Neural cell (in vitro differentiated cells): ENCODE measurements at regions not wholly inside any gene's neighbourhood (a gene's known extent, or its start where the extent isn't known, plus 50 kb on each side); places are given as distances from the start of the nearest gene placed in this dataset.

ENCODE experiments used
- H2AFZ ChIP-seq: fragments of 200-600, 300-800 bp; sonication (generic), shearing (Covaris generic); 2 replicates; pipeline ENCODE4 v1.6.0; 2014; ENCODE audit warnings: low read depth, mild to moderate bottlenecking, antibody characterized with exemption, low read length, moderate library complexity
- H3F3A ChIP-seq: fragments of 200-600 bp; shearing (Covaris generic); 2 replicates; pipeline ENCODE4 v1.6.1; 2016; ENCODE audit warnings: mild to moderate bottlenecking, moderate library complexity, mixed read lengths, antibody characterized with exemption, low read length; ENCODE audit not compliant: insufficient read depth, poor library complexity, severe bottlenecking
- H3K27ac ChIP-seq: fragments of 200-600, 300-800 bp; sonication (generic), shearing (Covaris generic); 2 replicates; pipeline ENCODE4 v1.5.1; 2014; ENCODE audit warnings: mild to moderate bottlenecking, low read length, moderate library complexity
- H3K27me3 ChIP-seq: fragments of 300-800, 200-600 bp; sonication (generic), shearing (Covaris generic); 2 replicates; pipeline ENCODE4 v1.6.0; 2014; ENCODE audit warnings: mild to moderate bottlenecking, low read depth, low read length, moderate library complexity; ENCODE audit not compliant: insufficient read depth
- H3K36me3 ChIP-seq: fragments of 300-800, 200-600 bp; sonication (generic), shearing (Covaris generic); 2 replicates; pipeline ENCODE4 v1.5.1; 2014; ENCODE audit warnings: mild to moderate bottlenecking, antibody characterized with exemption, low read length, moderate library complexity; ENCODE audit not compliant: insufficient read depth
- H3K4me2 ChIP-seq: fragments of 300-800, 200-600 bp; sonication (generic), shearing (Covaris generic); 2 replicates; pipeline ENCODE4 v1.6.0; 2014; ENCODE audit warnings: mild to moderate bottlenecking, low read length
- H3K4me3 ChIP-seq: fragments of 300-800, 200-600 bp; sonication (generic), shearing (Covaris generic); 2 replicates; pipeline ENCODE4 v1.5.1; 2014; ENCODE audit warnings: mild to moderate bottlenecking, low read length, moderate library complexity
- H3K79me2 ChIP-seq: fragments of 200-600 bp; shearing (Covaris generic); replicated peaks from 2 replicates; pipeline ENCODE4 v1.6.0; 2014; ENCODE audit warnings: mild to moderate bottlenecking, low read length, moderate library complexity; ENCODE audit not compliant: insufficient read depth
- H3K9ac ChIP-seq: fragments of 300-800, 200-600 bp; sonication (generic), shearing (Covaris generic); 2 replicates; pipeline ENCODE4 v1.6.1; 2016; ENCODE audit warnings: mild to moderate bottlenecking, low read length, mixed read lengths
- H3K9me2 ChIP-seq: fragments of 200-600 bp; shearing (Covaris generic); 2 replicates; pipeline ENCODE4 v1.6.1; 2016; ENCODE audit warnings: mild to moderate bottlenecking, low read length, mixed read lengths; ENCODE audit not compliant: insufficient read depth
- H3K9me3 ChIP-seq: fragments of 200-600, 300-800 bp; sonication (generic), shearing (Covaris generic); 2 replicates; pipeline ENCODE4 v1.6.1; 2016; ENCODE audit warnings: mild to moderate bottlenecking, mixed run types, low read length, moderate library complexity, mixed read lengths
- H4K20me1 ChIP-seq: fragments of 200-600 bp; shearing (Covaris generic); 2 replicates; pipeline ENCODE4 v1.6.1; 2016; ENCODE audit warnings: mild to moderate bottlenecking, mixed run types; ENCODE audit not compliant: insufficient read depth
- EP300 ChIP-seq: fragments of 450-650 bp; conservative IDR thresholded peaks from 2 replicates; pipeline ENCODE4 v1.6.1; 2014; ENCODE audit warnings: antibody characterized with exemption, mild to moderate bottlenecking, moderate library complexity; ENCODE audit not compliant: poor library complexity, severe bottlenecking
- EZH2 ChIP-seq: fragments of 200-600, 300-800 bp; shearing (Covaris generic), sonication (generic); IDR thresholded peaks from 2 replicates; pipeline ENCODE4 v1.6.1; 2014; ENCODE audit warnings: antibody characterized with exemption, low read length, borderline replicate concordance, mild to moderate bottlenecking; ENCODE audit not compliant: insufficient read depth, poor library complexity, severe bottlenecking
- MXI1 ChIP-seq: fragments of 450-650 bp; conservative IDR thresholded peaks from 2 replicates; pipeline ENCODE4 v1.6.1; 2014; ENCODE audit warnings: antibody characterized with exemption, mild to moderate bottlenecking; ENCODE audit not compliant: poor library complexity, severe bottlenecking
- POLR2AphosphoS5 ChIP-seq: IDR thresholded peaks from 2 replicates; pipeline ENCODE4 v1.6.1; 2012
- RAD21 ChIP-seq: fragments of 450-650 bp; conservative IDR thresholded peaks from 2 replicates; pipeline ENCODE4 v1.6.1; 2014; ENCODE audit warnings: antibody characterized with exemption, mild to moderate bottlenecking, moderate library complexity
- SMC3 ChIP-seq: fragments of 450-650 bp; conservative IDR thresholded peaks from 2 replicates; pipeline ENCODE4 v1.6.1; 2014; ENCODE audit warnings: antibody characterized with exemption, mild to moderate bottlenecking, moderate library complexity; ENCODE audit not compliant: poor library complexity
- TAF1 ChIP-seq: IDR thresholded peaks from 2 replicates; pipeline ENCODE4 v1.6.1; 2012; ENCODE audit warnings: low read depth
- TF ChIP-seq, protein P1 (sequence below): IDR thresholded peaks from 2 replicates; pipeline ENCODE4 v1.6.1; 2012; ENCODE audit warnings: borderline replicate concordance
- TF ChIP-seq, protein P2 (sequence below): fragments of 450-650 bp; IDR thresholded peaks from 2 replicates; pipeline ENCODE4 v1.5.1; 2014; ENCODE audit warnings: antibody characterized with exemption, mild to moderate bottlenecking, moderate library complexity; ENCODE audit not compliant: poor library complexity, severe bottlenecking

DNA sequence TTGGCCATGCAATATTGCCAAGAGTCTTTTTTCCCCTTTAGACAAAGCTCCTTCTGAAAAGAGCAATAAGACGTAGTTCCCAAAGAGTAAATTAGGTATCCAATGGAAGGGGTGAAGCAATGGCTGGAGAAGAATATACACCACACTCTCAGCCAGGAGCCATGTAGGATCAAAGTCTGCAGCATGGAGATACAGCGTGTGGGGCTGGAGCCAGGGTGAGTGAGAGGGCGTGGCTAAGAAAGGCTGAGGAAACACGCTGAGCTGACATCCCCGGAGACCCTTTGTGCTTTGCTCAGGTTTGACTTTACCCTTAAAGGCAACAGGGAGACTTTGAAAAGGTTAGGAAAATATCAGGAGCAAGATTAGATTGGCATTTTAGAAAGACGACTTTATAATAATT lies 87.1 kb upstream of the ELL2 start:
- Histone ChIP-seq H3F3A (no peaks in the 10 kb centered on the region), H3K4me2 (no peak overlapping the region), H3K79me2 (no peaks in the 10 kb centered on the region), H3K27ac (no peak overlapping the region), H3K27me3 (no peaks in the 10 kb centered on the region), H3K9ac (no peak overlapping the region), H3K4me3 (no peak overlapping the region), H4K20me1 (no peaks in the 10 kb centered on the region), H2AFZ (no peak overlapping the region), H3K36me3 (no peaks in the 10 kb centered on the region), H3K9me2 (no peaks in the 10 kb centered on the region), H3K9me3 (no peaks in the 10 kb centered on the region)
- TF ChIP-seq EP300, result no peak
- no peak for TF ChIP-seq SMC3

DNA sequence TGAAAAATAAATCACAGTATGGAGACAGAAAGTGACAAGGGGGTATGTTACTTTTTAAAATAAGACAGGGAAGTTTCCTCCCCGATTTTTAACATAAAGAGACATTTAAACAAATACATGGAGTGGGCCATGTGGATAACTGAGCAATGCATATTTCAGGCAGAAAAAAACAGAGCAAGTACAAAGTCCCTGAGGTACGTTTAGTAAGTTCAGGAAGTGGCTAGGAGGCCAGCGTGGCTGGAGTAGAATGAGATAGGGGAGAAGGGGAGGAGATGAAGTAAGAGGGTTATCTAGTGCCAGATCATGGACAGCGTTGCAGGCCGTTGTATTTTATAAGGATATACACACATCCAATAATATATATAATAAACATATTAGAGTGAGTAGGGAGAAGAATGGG lies 84.2 kb upstream of the ELL2 start:
- no peaks in the 10 kb centered on the region for H3K79me2 ChIP-seq
- no peak overlapping the region for H2AFZ ChIP-seq
- H3K9me2 ChIP-seq, result no peaks in the 10 kb centered on the region
- no peaks in the 10 kb centered on the region for H3F3A ChIP-seq
- TF ChIP-seq EP300 (no peak), RAD21 (no peak), MXI1 (no peak), TAF1 (no peak), EZH2 (no peak)
- no peak overlapping the region for H3K9ac ChIP-seq
- H3K36me3 ChIP-seq, result no peaks in the 10 kb centered on the region
- no peaks in the 10 kb centered on the region for H3K9me3 ChIP-seq
- no peaks in the 10 kb centered on the region for H3K27me3 ChIP-seq
- no peak overlapping the region for H3K4me2 ChIP-seq
- H3K27ac ChIP-seq, result no peak overlapping the region
- H4K20me1 ChIP-seq, result no peaks in the 10 kb centered on the region
- H3K4me3 ChIP-seq, result no peak overlapping the region

DNA sequence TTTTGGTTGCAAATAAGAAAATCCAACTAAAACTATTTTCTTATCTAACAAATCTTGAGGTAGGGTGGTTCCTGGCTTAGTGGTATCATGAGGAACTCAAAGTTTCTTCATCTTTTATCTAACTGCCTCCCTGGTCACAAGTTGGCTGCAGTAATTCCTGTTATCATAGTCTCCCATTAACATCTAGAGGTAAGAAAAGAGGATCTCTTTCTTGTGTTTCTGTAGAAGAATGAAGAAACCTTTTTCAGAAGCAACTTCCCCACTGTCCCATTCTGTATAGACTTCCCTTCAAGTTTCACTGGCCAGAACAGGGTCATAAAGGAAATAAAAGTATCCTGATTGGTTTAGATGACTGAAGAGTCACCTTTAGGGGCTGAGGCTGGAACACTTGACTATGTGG lies 81.8 kb upstream of the ELL2 start:
- no peaks in the 10 kb centered on the region for H3K27me3 ChIP-seq
- H3K4me2 ChIP-seq, result no peak overlapping the region
- no peaks in the 10 kb centered on the region for H4K20me1 ChIP-seq
- TF ChIP-seq RAD21 (no peak), EP300 (no peak), SMC3 (no peak), MXI1 (no peak), EZH2 (no peak), TAF1 (no peak), POLR2AphosphoS5 (no peak)
- TF ChIP-seq, protein P1, sequence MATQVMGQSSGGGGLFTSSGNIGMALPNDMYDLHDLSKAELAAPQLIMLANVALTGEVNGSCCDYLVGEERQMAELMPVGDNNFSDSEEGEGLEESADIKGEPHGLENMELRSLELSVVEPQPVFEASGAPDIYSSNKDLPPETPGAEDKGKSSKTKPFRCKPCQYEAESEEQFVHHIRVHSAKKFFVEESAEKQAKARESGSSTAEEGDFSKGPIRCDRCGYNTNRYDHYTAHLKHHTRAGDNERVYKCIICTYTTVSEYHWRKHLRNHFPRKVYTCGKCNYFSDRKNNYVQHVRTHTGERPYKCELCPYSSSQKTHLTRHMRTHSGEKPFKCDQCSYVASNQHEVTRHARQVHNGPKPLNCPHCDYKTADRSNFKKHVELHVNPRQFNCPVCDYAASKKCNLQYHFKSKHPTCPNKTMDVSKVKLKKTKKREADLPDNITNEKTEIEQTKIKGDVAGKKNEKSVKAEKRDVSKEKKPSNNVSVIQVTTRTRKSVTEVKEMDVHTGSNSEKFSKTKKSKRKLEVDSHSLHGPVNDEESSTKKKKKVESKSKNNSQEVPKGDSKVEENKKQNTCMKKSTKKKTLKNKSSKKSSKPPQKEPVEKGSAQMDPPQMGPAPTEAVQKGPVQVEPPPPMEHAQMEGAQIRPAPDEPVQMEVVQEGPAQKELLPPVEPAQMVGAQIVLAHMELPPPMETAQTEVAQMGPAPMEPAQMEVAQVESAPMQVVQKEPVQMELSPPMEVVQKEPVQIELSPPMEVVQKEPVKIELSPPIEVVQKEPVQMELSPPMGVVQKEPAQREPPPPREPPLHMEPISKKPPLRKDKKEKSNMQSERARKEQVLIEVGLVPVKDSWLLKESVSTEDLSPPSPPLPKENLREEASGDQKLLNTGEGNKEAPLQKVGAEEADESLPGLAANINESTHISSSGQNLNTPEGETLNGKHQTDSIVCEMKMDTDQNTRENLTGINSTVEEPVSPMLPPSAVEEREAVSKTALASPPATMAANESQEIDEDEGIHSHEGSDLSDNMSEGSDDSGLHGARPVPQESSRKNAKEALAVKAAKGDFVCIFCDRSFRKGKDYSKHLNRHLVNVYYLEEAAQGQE, result no peak
- TF ChIP-seq, protein P2, sequence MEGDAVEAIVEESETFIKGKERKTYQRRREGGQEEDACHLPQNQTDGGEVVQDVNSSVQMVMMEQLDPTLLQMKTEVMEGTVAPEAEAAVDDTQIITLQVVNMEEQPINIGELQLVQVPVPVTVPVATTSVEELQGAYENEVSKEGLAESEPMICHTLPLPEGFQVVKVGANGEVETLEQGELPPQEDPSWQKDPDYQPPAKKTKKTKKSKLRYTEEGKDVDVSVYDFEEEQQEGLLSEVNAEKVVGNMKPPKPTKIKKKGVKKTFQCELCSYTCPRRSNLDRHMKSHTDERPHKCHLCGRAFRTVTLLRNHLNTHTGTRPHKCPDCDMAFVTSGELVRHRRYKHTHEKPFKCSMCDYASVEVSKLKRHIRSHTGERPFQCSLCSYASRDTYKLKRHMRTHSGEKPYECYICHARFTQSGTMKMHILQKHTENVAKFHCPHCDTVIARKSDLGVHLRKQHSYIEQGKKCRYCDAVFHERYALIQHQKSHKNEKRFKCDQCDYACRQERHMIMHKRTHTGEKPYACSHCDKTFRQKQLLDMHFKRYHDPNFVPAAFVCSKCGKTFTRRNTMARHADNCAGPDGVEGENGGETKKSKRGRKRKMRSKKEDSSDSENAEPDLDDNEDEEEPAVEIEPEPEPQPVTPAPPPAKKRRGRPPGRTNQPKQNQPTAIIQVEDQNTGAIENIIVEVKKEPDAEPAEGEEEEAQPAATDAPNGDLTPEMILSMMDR, result no peak
- H2AFZ ChIP-seq, result no peak overlapping the region
- no peak overlapping the region for H3K9ac ChIP-seq
- H3K4me3 ChIP-seq, result no peak overlapping the region
- H3K27ac ChIP-seq, result no peak overlapping the region
- no peaks in the 10 kb centered on the region for H3K9me2 ChIP-seq
- no peaks in the 10 kb centered on the region for H3K79me2 ChIP-seq
- H3F3A ChIP-seq, result no peaks in the 10 kb centered on the region
- no peaks in the 10 kb centered on the region for H3K9me3 ChIP-seq
- H3K36me3 ChIP-seq, result no peaks in the 10 kb centered on the region
